ENCODE measurements at regions not wholly inside any gene's neighbourhood (a gene's known extent, or its start where the extent isn't known, plus 50 kb on each side); places are given as distances from the start of the nearest gene placed in this dataset.

DNA sequence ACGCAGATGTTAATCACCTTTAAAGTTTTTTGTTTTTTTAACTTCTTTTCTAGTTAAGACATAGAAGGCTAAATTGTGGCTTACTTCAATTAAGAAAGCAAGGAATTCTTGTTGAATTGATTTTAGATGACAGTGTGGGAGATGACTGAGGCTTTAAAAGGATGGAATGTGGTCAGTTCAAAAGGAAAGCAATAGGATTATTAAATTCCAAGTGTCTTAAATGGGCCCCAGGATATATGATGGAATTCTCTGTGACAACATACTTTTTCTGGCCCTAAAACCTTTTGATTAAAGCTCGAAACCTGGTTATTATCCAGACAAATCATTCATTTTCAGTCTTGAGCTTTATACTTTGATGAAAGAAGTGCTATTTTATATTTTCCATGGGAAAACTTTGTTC lies 179.0 kb upstream of the TMEFF2 start:
- DNase-seq = peak; percentile 49

- peak; percentile 47 for DNase-seq
Observed at GRCh38 chr2:192373221-192373620, 178.5 kb upstream of the TMEFF2 start.

- no peak for DNase-seq
Observed at GRCh38 chr2:192369969-192370368, 175.2 kb upstream of the TMEFF2 start.

GRCh38 chr2:192357217-192357616 lies 162.5 kb upstream of the TMEFF2 start:
- DNase-seq = no peak

DNA sequence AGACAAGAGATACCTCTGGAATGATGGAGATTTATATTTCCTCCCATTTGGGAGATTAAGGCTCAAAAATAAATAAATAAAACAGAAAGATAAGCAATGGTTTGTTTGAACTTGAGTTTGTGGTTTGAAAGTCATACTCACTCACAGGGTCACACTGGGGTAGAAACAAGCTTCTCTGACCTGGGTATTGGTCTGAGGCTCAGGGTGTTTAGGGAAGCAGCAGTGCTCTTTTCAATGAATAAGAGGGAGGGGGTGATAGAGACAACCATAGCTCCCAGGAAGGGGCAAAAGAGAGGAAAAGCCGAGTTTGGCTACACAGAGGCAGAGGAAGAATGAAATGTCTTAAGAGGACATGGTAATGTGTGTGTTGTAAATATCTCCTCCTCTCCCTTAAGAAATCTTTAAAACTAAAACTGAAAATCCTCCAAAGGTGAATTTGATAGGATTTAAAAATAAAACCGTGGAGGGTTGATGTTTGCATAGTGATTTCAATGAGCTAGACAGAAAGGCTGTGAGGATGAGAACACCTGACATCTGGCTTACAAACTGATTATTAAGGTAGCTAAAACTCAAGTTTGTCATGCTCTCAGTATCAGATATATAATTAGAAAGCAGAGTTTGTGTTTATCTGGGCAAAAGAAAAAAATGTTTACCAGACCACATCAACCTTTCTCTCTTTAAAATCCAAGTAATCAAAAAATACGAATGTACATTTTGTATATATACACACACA lies 159.9 kb upstream of the TMEFF2 start:
- no peak for DNase-seq

DNA sequence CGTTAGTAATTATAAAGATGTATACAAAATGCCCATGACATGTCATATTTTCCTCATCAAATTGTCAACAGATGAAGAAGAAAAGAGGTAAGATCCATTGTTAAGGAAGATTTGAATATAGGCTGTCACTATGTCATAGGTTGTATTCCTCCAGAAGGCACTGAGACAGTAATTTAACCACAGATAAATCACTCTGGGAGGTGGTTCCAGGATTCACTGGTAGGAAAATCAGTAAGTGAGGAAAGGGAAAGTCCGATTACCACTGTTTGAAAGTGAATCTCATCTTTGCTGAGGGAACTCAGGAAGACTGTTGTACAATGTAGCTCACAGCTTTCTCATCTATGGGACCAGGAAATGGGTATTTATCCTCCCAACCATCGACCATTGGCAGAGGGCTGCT lies 152.8 kb upstream of the TMEFF2 start:
- DNase-seq = no peak

GRCh38 chr2:192345287-192345686 lies 150.6 kb upstream of the TMEFF2 start:
- no peak for DNase-seq

GRCh38 chr2:192333642-192334041 lies 138.9 kb upstream of the TMEFF2 start:
- no peak for DNase-seq

DNA sequence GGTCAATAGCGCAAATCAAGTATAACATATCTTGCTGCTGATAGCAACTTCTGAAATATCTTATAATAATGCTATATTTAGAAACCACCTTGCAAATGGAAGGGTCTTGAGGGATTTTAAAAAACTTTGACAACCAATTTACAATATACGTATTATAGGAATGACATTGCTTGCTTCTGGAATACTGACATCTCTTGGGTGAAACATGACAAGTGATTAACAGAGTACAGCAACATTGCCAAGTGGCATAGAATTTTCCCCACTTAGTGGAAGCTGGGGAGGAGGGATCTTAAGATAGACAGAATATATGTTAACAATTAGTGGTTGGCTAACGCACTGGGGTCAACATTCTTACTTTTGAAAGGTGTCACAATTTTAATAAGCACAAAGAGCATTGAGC lies 133.6 kb upstream of the TMEFF2 start:
- DNase-seq = no peak

GRCh38 chr2:192327576-192327975 lies 132.8 kb upstream of the TMEFF2 start:
- DNase-seq = no peak

DNA sequence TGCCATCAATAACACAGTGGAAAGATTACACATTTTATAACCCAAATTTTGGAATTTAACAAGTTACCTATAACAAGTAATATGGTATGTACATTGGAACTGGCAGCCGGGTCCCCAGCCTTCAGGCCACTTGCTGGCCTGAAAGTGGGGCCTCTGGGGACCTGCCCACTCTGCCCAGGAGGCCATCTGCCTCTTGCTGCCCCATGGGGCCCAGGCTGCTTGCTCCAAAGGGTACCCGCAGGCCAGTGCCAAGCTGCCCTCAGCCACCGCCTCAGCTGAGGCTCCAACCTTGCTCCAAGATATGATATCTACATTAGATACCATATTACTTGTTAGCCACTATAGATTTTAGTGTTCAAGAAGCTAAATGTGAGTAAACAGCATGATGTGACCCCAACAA lies 120.8 kb upstream of the TMEFF2 start:
- DNase-seq = no peak

- DNase-seq = no peak
Observed at GRCh38 chr2:192314800-192315481, 120.2 kb upstream of the TMEFF2 start.

- DNase-seq = no peak
Observed at GRCh38 chr2:192313773-192314172, 119.0 kb upstream of the TMEFF2 start.

- DNase-seq = no peak
Observed at GRCh38 chr2:192311701-192312460, 117.1 kb upstream of the TMEFF2 start.

DNA sequence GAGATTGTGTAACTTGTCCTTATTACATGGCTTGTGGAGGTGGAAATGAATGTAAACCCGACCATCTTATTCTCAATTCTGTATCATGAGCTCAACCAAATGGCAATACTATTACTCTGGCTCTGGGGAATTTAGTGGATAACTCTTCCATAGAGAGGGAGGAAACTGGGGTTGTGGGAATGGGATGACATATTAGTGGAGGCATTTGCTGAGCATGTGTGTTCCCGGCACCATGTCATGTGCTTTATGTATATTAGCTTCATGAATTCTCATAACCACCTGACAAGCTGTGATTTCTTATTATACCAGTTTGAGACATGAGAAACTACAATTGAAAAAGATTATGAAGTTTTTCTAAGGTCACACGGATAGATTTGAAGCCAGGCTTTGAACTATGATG lies 112.8 kb upstream of the TMEFF2 start:
- no peak for DNase-seq

DNA sequence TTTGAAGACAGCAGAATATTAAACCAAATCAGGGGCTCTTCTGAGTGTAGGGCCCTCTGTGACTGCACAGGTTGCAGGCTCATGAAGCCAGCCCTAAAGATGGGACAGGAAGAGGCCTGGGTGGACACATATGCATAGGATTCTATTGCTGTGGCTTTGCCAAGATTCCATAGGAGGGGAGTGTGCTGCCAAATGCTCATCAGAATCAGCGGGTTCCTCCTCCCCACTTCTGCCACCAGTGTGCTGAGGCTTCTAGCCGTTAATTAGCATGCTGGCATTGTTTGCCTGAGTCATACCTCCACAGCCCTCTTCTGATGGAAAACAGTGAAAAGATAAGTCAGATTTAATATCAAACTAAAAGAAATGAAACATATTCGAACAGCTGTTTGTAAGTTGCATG lies 103.9 kb upstream of the TMEFF2 start:
- no peak for DNase-seq

- no peak for DNase-seq
Observed at GRCh38 chr2:192292478-192292877, 97.7 kb upstream of the TMEFF2 start.

DNA sequence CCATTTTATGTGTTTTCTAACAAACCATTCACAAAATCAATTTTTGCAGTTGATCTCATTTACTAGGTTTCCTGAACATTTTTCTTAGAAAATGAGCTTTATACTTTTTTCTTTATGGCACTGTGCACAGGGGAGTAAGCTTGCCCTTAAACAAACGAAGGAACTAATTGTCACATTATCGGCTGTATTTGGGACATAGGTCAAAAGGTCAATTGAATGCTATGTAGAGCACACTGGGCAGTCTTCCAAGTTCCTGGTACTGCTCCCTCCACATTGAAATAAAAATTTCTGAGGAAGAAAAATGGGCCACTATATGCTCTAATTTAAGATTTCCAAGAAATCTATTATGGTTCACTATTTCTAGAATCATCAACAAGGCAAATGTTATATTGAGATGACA lies 93.6 kb upstream of the TMEFF2 start:
- peak; percentile 54 for DNase-seq

DNA sequence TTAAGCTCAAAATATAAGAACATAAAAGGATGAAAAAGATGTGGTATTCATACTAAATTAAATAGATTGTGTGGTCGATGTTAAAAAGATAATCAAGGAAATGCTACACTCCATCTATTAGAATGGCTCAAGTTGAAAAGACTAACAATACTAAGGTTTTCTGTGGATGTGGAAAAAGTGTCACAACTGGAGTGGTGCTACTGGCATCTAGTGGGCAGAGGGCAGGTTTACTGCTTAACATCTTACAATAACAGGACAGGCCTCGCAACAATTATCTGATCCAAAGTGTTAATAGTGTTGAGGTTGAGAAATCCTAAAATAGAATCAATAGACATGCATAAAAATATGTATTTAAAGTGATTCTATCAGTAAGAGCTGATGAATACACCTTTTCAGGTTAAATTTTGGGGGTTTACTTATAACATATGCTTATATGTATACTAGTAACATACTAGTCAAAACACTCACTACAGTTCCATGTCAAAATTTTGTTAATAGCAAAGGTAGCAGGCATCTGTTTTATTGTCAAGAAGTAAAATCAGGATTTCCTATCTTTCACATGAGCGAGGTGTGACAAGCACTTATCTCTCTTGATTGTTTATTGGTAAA lies 91.5 kb upstream of the TMEFF2 start:
- DNase-seq = peak; percentile 6

- DNase-seq = no peak
Observed at GRCh38 chr2:192283450-192283849, 88.7 kb upstream of the TMEFF2 start.

GRCh38 chr2:192278701-192279100 lies 84.0 kb upstream of the TMEFF2 start:
- no peak for DNase-seq

GRCh38 chr2:192277494-192278109 lies 82.9 kb upstream of the TMEFF2 start:
- DNase-seq = no peak

- no peak for DNase-seq
Observed at GRCh38 chr2:192275632-192276031, 80.9 kb upstream of the TMEFF2 start.
